GM23338 (cell line): ENCODE measurements at regions not wholly inside any gene's neighbourhood (a gene's known extent, or its start where the extent isn't known, plus 50 kb on each side); places are given as distances from the start of the nearest gene placed in this dataset.

Source experiments
- ATAC-seq: fragments of 200-7000 bp; cut with Tn5 transposase; 3 replicates; pipeline ENCODE4 v1.9.1; 2020
- DNase-seq: peaks from one replicate; pipeline ENCODE4 v3.0.0-alpha.2; 2015; ENCODE audit warnings: low spot score
- H2AFZ ChIP-seq: fragments of 200-600 bp; sonication (generic); 2 replicates; pipeline ENCODE4 v1.8.0; 2016; ENCODE audit warnings: antibody characterized with exemption, mild to moderate bottlenecking, moderate library complexity
- H3F3A ChIP-seq: fragments of 200-600 bp; sonication (generic); replicated peaks from 2 replicates; pipeline ENCODE4 v1.8.0; 2017; ENCODE audit warnings: antibody characterized with exemption, mixed run types, low read depth
- H3K27ac ChIP-seq: fragments of 200-600 bp; sonication (generic); 2 replicates; pipeline ENCODE4 v1.6.1; 2016; ENCODE audit warnings: low read depth
- H3K27me3 ChIP-seq: fragments of 200-600 bp; sonication (generic); 2 replicates; pipeline ENCODE4 v1.8.0; 2016; ENCODE audit warnings: mild to moderate bottlenecking, mixed run types, moderate library complexity; ENCODE audit not compliant: insufficient read depth
- H3K36me3 ChIP-seq: fragments of 200-600 bp; sonication (generic); 2 replicates; pipeline ENCODE4 v1.8.0; 2016; ENCODE audit warnings: mild to moderate bottlenecking; ENCODE audit not compliant: insufficient read depth
- H3K4me1 ChIP-seq: fragments of 200-600 bp; sonication (generic); 2 replicates; pipeline ENCODE4 v1.8.0; 2016; ENCODE audit warnings: mild to moderate bottlenecking, moderate library complexity; ENCODE audit not compliant: insufficient read depth
- H3K4me2 ChIP-seq: fragments of 200-600 bp; sonication (generic); 2 replicates; pipeline ENCODE4 v1.7.1; 2017; ENCODE audit warnings: mixed run types
- H3K4me3 ChIP-seq: fragments of 200-600 bp; sonication (generic); 2 replicates; pipeline ENCODE4 v1.6.1; 2016; ENCODE audit warnings: mixed run types
- H3K79me2 ChIP-seq: fragments of 200-600 bp; sonication (generic); replicated peaks from 2 replicates; pipeline ENCODE4 v1.8.0; 2017; ENCODE audit warnings: mild to moderate bottlenecking; ENCODE audit not compliant: insufficient read depth
- H3K9me2 ChIP-seq: fragments of 200-600 bp; sonication (generic); 2 replicates; pipeline ENCODE4 v1.8.0; 2017; ENCODE audit not compliant: insufficient read depth
- H4K20me1 ChIP-seq: fragments of 200-600 bp; sonication (generic); replicated peaks from 2 replicates; pipeline ENCODE4 v1.8.0; 2017; ENCODE audit warnings: mild to moderate bottlenecking; ENCODE audit not compliant: insufficient read depth
- H3K27ac Mint-ChIP-seq: 2 replicates; pipeline ENCODE4 v1.8.0; 2020; ENCODE audit warnings: inconsistent platforms, mild to moderate bottlenecking, moderate library complexity, mixed read lengths
- H3K27me3 Mint-ChIP-seq: 3 replicates; pipeline ENCODE4 v1.8.0; 2022; ENCODE audit warnings: low read depth, mild to moderate bottlenecking, moderate library complexity, mixed read lengths, inconsistent platforms; ENCODE audit not compliant: insufficient read depth, poor library complexity
- H3K36me3 Mint-ChIP-seq: 3 replicates; pipeline ENCODE4 v1.8.0; 2021; ENCODE audit warnings: low read depth, mild to moderate bottlenecking, inconsistent platforms, moderate library complexity, mixed read lengths
- H3K4me1 Mint-ChIP-seq: 3 replicates; pipeline ENCODE4 v1.8.0; 2020; ENCODE audit warnings: mild to moderate bottlenecking, inconsistent platforms, mixed read lengths
- H3K4me3 Mint-ChIP-seq: 3 replicates; pipeline ENCODE4 v1.8.0; 2021; ENCODE audit warnings: moderate library complexity, mild to moderate bottlenecking, inconsistent platforms, mixed read lengths
- H3K9me3 Mint-ChIP-seq: 3 replicates; pipeline ENCODE4 v1.8.0; 2020; ENCODE audit warnings: moderate library complexity, mild to moderate bottlenecking, inconsistent platforms, mixed read lengths
- CREB1 ChIP-seq: fragments of 250-450 bp; sonication (Bioruptor Pico); IDR thresholded peaks from 2 replicates; pipeline ENCODE4 v1.5.0; 2020; ENCODE audit warnings: low read depth, mild to moderate bottlenecking, moderate library complexity
- EZH2 ChIP-seq: fragments of 200-600 bp; sonication (generic); IDR thresholded peaks from one replicate; pipeline ENCODE4 v1.8.0; 2017; ENCODE audit warnings: antibody characterized with exemption, mild to moderate bottlenecking, low read depth; ENCODE audit not compliant: unreplicated experiment
- EZH2phosphoT487 ChIP-seq: fragments of 200-600 bp; sonication (generic); IDR thresholded peaks from one replicate; pipeline ENCODE4 v1.8.1; 2018; ENCODE audit warnings: antibody characterized with exemption; ENCODE audit not compliant: unreplicated experiment
- JUNB ChIP-seq: IDR thresholded peaks from one replicate; pipeline ENCODE4 v1.6.1; 2016; ENCODE audit warnings: antibody characterized with exemption; ENCODE audit not compliant: unreplicated experiment
- NANOG ChIP-seq: IDR thresholded peaks from 2 replicates; pipeline ENCODE4 v1.6.1; 2016; ENCODE audit warnings: antibody characterized with exemption, borderline replicate concordance
- POLR2AphosphoS5 ChIP-seq: IDR thresholded peaks from 2 replicates; pipeline ENCODE4 v1.6.1; 2016; ENCODE audit warnings: antibody characterized with exemption, low read depth
- STAT1 ChIP-seq: IDR thresholded peaks from one replicate; pipeline ENCODE4 v1.6.1; 2016; ENCODE audit warnings: antibody characterized with exemption; ENCODE audit not compliant: unreplicated experiment
- ZNF114 ChIP-seq: fragments of 250-450 bp; sonication (Bioruptor Pico); IDR thresholded peaks from 2 replicates; pipeline ENCODE4 v1.5.0; 2020; ENCODE audit warnings: mild to moderate bottlenecking, moderate library complexity
- ZNF331 ChIP-seq: fragments of 250-450 bp; sonication (Bioruptor Pico); IDR thresholded peaks from 2 replicates; pipeline ENCODE4 v1.5.0; 2020; ENCODE audit warnings: low read depth, mild to moderate bottlenecking, moderate library complexity
- TF ChIP-seq, protein P1 (sequence below), 2 experiments: fragments of 200-600 bp in 1 of 2; sonication (generic) in 1 of 2; conservative IDR thresholded peaks; 2 replicates each; pipeline versions ENCODE4 v1.5.1 to v1.6.1; 2016 to 2017; ENCODE audit warnings: antibody characterized with exemption in 2 of 2, low read depth in 2 of 2, mild to moderate bottlenecking in 2 of 2, moderate library complexity in 1 of 2
- TF ChIP-seq, protein P2 (sequence below): IDR thresholded peaks from 2 replicates; pipeline ENCODE4 v1.6.1; 2016; ENCODE audit warnings: antibody characterized with exemption

- Histone ChIP-seq H3K4me3 (no peak overlapping the region), H3F3A (no peaks in the 10 kb centered on the region), H3K4me1 (peaks cover 7% of the 10 kb centered on the region; the same call in 1 of the 2 replicates), H3K9me2 (0 out of 2 replicates have a peak, but pooled peaks cover 4% of the 10 kb centered on the region), H3K27ac (no peak overlapping the region), H3K27me3 (no peaks in the 10 kb centered on the region; the same call in 1 of the 2 replicates), H3K79me2 (no peaks in the 10 kb centered on the region), H3K36me3 (no peaks in the 10 kb centered on the region), H3K4me2 (no peak overlapping the region), H4K20me1 (no peaks in the 10 kb centered on the region), H2AFZ (no peak overlapping the region)
- no peak for TF ChIP-seq ZNF114 (CRISPR knock-in tag)
- no peak for TF ChIP-seq STAT1
- no peak for TF ChIP-seq EZH2
- no peak for TF ChIP-seq JUNB
- TF ChIP-seq EZH2phosphoT487, result no peak
- TF ChIP-seq CREB1 (CRISPR knock-in tag), result no peak
- TF ChIP-seq ZNF331 (CRISPR knock-in tag), result no peak
- no peak for TF ChIP-seq POLR2AphosphoS5
- TF ChIP-seq NANOG, result no peak
- TF ChIP-seq, protein P1, sequence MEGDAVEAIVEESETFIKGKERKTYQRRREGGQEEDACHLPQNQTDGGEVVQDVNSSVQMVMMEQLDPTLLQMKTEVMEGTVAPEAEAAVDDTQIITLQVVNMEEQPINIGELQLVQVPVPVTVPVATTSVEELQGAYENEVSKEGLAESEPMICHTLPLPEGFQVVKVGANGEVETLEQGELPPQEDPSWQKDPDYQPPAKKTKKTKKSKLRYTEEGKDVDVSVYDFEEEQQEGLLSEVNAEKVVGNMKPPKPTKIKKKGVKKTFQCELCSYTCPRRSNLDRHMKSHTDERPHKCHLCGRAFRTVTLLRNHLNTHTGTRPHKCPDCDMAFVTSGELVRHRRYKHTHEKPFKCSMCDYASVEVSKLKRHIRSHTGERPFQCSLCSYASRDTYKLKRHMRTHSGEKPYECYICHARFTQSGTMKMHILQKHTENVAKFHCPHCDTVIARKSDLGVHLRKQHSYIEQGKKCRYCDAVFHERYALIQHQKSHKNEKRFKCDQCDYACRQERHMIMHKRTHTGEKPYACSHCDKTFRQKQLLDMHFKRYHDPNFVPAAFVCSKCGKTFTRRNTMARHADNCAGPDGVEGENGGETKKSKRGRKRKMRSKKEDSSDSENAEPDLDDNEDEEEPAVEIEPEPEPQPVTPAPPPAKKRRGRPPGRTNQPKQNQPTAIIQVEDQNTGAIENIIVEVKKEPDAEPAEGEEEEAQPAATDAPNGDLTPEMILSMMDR (conservative IDR thresholded peaks at IDR 0.05; ENCODE audit: low read depth in 2 of 2), result no peak
- TF ChIP-seq, protein P2, sequence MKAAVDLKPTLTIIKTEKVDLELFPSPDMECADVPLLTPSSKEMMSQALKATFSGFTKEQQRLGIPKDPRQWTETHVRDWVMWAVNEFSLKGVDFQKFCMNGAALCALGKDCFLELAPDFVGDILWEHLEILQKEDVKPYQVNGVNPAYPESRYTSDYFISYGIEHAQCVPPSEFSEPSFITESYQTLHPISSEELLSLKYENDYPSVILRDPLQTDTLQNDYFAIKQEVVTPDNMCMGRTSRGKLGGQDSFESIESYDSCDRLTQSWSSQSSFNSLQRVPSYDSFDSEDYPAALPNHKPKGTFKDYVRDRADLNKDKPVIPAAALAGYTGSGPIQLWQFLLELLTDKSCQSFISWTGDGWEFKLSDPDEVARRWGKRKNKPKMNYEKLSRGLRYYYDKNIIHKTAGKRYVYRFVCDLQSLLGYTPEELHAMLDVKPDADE, result no peak
- Mint-ChIP-seq H3K27ac (no peak overlapping the region), H3K27me3 (peaks cover 2% of the 10 kb centered on the region), H3K9me3 (no peaks in the 10 kb centered on the region), H3K4me3 (no peak overlapping the region), H3K4me1 (peaks cover 8% of the 10 kb centered on the region), H3K36me3 (no peaks in the 10 kb centered on the region)
- ATAC-seq (no peak), DNase-seq (no peak)
These were observed 223.1 kb upstream of the ID2 start for GRCh38 chr2:8458503-8459459.

DNA sequence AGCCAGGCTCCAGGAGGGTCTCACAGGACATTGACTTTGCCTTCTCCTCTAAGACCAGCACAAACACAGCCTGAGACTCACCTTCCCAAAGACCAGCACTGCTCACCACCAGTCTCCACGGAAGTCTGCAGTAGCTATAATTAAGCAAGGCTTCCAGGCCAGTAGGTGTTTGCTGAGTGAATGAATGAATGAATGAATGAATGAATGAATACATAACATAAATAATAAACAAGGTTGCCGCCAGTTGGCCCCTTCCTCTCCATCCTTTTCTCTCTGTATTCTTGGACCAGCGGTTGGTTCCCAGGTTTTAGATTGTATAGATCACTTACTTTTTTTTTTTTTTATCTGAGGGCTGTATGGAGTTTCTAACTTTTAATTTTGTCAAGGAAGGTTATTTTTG lies 222.4 kb upstream of the ID2 start:
- H3K27ac Mint-ChIP-seq, result no peak overlapping the region
- H3K36me3 ChIP-seq, result no peaks in the 10 kb centered on the region
- H3K4me2 ChIP-seq, result no peak overlapping the region
- DNase-seq, result no peak
- H3K9me3 Mint-ChIP-seq, result no peaks in the 10 kb centered on the region
- no peak overlapping the region for H3K4me3 ChIP-seq
- H3K27me3 ChIP-seq, result no peaks in the 10 kb centered on the region; the same call in 1 of the 2 replicates
- H3K9me2 ChIP-seq, result 0 out of 2 replicates have a peak, but pooled peaks cover 4% of the 10 kb centered on the region
- H4K20me1 ChIP-seq, result no peaks in the 10 kb centered on the region
- H2AFZ ChIP-seq, result no peak overlapping the region
- H3F3A ChIP-seq, result no peaks in the 10 kb centered on the region
- H3K27ac ChIP-seq, result no peak overlapping the region
- no peaks in the 10 kb centered on the region for H3K36me3 Mint-ChIP-seq
- ATAC-seq, result no peak
- H3K4me1 ChIP-seq, result peaks cover 7% of the 10 kb centered on the region; the same call in 1 of the 2 replicates
- peaks cover 2% of the 10 kb centered on the region for H3K27me3 Mint-ChIP-seq
- no peak overlapping the region for H3K4me3 Mint-ChIP-seq
- H3K4me1 Mint-ChIP-seq, result peaks cover 8% of the 10 kb centered on the region
- H3K79me2 ChIP-seq, result no peaks in the 10 kb centered on the region
- TF ChIP-seq EZH2phosphoT487, result no peak
- TF ChIP-seq STAT1, result no peak
- TF ChIP-seq, protein P1 (conservative IDR thresholded peaks at IDR 0.05; ENCODE audit: low read depth in 2 of 2), result no peak
